ENCODE measurements at regions not wholly inside any gene's neighbourhood (a gene's known extent, or its start where the extent isn't known, plus 50 kb on each side); places are given as distances from the start of the nearest gene placed in this dataset.

- Histone ChIP-seq H3K4me1 (ENCODE audit: control insufficient read depth in 1 of 2, insufficient read depth in 2 of 2, low read depth in 1 of 2, low read length in 1 of 2) (no peaks in the 10 kb centered on the region; a peak in 1 of 4 replicates), H3K27ac (ENCODE audit: low read depth in 2 of 2, low read length in 1 of 2) (no peak overlapping the region), H3K36me3 (replicated peaks in 1 of 2; ENCODE audit: control insufficient read depth in 1 of 2, insufficient read depth in 2 of 2, low read length in 1 of 2) (no peaks in the 10 kb centered on the region), H3K4me2 (no peak overlapping the region), H3K9me2 (no peaks in the 10 kb centered on the region), H3K4me3 (ENCODE audit: low read depth in 2 of 2, low read length in 1 of 2) (no peak overlapping the region), H3K27me3 (ENCODE audit: insufficient read depth) (no peaks in the 10 kb centered on the region), H2AFZ (ENCODE audit: low read depth) (no peak overlapping the region), H3F3A (replicated peaks; ENCODE audit: insufficient read depth) (no peaks in the 10 kb centered on the region), H3K79me2 (ENCODE audit: insufficient read depth) (no peaks in the 10 kb centered on the region), H3K9me3 (no peaks in the 10 kb centered on the region), H4K20me1 (ENCODE audit: insufficient read depth) (no peaks in the 10 kb centered on the region), H3K9ac (no peak overlapping the region)
- TF ChIP-seq ELF1 (IDR thresholded peaks at IDR 0.05), result no peak
- TF ChIP-seq YY1 (IDR thresholded peaks at IDR 0.05; ENCODE audit: low read depth), result no peak
- TF ChIP-seq MXI1 (IDR thresholded peaks at IDR 0.05; ENCODE audit: low read depth, low read length), result no peak
- TF ChIP-seq USF2 (IDR thresholded peaks at IDR 0.05; ENCODE audit: borderline replicate concordance, low read depth, low read length), result no peak
- no peak for TF ChIP-seq NFIC (IDR thresholded peaks at IDR 0.05; ENCODE audit: borderline replicate concordance)
- no peak for TF ChIP-seq JUND (IDR thresholded peaks at IDR 0.05)
- no peak for TF ChIP-seq RAD21 (IDR thresholded peaks at IDR 0.05; ENCODE audit: low read length)
- no peak for TF ChIP-seq ZBTB33 (IDR thresholded peaks at IDR 0.05; ENCODE audit: borderline replicate concordance, low read depth)
- DNase-seq, result no peak
- ChIA-PET POLR2A (no interaction called here), CTCF (no interaction called here)
- 83% methylated on average over 2 of the region's 2 CpGs for WGBS (ENCODE audit: low lambda C conversion rate)
Observed at GRCh38 chr16:79439901-79440300, 160.6 kb downstream of the MAF start.

GRCh38 chr16:79437764-79438751 lies 162.5 kb downstream of the MAF start:
- Histone ChIP-seq H3K27me3 (ENCODE audit: insufficient read depth) (no peaks in the 10 kb centered on the region), H3K9me2 (no peaks in the 10 kb centered on the region), H3K4me2 (no peak overlapping the region), H3K36me3 (replicated peaks in 1 of 2; ENCODE audit: control insufficient read depth in 1 of 2, insufficient read depth in 2 of 2, low read length in 1 of 2) (no peaks in the 10 kb centered on the region), H3K79me2 (ENCODE audit: insufficient read depth) (no peaks in the 10 kb centered on the region), H3K9me3 (no peaks in the 10 kb centered on the region), H3K9ac (no peak overlapping the region), H4K20me1 (ENCODE audit: insufficient read depth) (no peaks in the 10 kb centered on the region), H3K27ac (ENCODE audit: low read depth in 2 of 2, low read length in 1 of 2) (no peak overlapping the region), H3F3A (replicated peaks; ENCODE audit: insufficient read depth) (no peaks in the 10 kb centered on the region), H3K4me1 (ENCODE audit: control insufficient read depth in 1 of 2, insufficient read depth in 2 of 2, low read depth in 1 of 2, low read length in 1 of 2) (no peaks in the 10 kb centered on the region; a peak in 1 of 4 replicates), H3K4me3 (ENCODE audit: low read depth in 2 of 2, low read length in 1 of 2) (no peak overlapping the region), H2AFZ (ENCODE audit: low read depth) (no peak overlapping the region)
- TF ChIP-seq IRF3 (IDR thresholded peaks at IDR 0.05; ENCODE audit: low read depth, low read length) (no peak), FOXM1 (IDR thresholded peaks at IDR 0.05; ENCODE audit: low read depth) (no peak), YY1 (IDR thresholded peaks at IDR 0.05; ENCODE audit: low read depth) (no peak), CHD2 (IDR thresholded peaks at IDR 0.05; ENCODE audit: low read length, partially characterized antibody) (no peak), EZH2phosphoT487 (IDR thresholded peaks at IDR 0.05; ENCODE audit: borderline replicate concordance, low read depth) (no peak), SMC3 (IDR thresholded peaks at IDR 0.05; ENCODE audit: low read depth, low read length) (no peak), FOXJ3 (CRISPR knock-in tag; IDR thresholded peaks at IDR 0.05) (no peak), NFIC (IDR thresholded peaks at IDR 0.05; ENCODE audit: borderline replicate concordance) (no peak), RCOR1 (IDR thresholded peaks at IDR 0.05; ENCODE audit: low read length) (no peak), TAF1 (IDR thresholded peaks at IDR 0.05; ENCODE audit: borderline replicate concordance, low read depth, low read length) (no peak), MXI1 (IDR thresholded peaks at IDR 0.05; ENCODE audit: low read depth, low read length) (no peak), MAX (IDR thresholded peaks at IDR 0.05; ENCODE audit: low read depth) (no peak)
- peak; percentile 34 for DNase-seq
- CTCF ChIA-PET, result interaction anchor here (1.1 to 1.5 kb wide), 2 partner anchors 12 to 683 kb away, joined by 3 read pairs; no protein-coding TSS in a partner anchor
- WGBS (ENCODE audit: low lambda C conversion rate), result 51% methylated on average over 28 of the region's 31 CpGs
- POLR2A ChIA-PET, result no interaction called here

Measured in SK-N-SH (cell line).